Neural progenitor cell (in vitro differentiated cells): ENCODE measurements at regions not wholly inside any gene's neighbourhood (a gene's known extent, or its start where the extent isn't known, plus 50 kb on each side); places are given as distances from the start of the nearest gene placed in this dataset.

Experiments used
- DNase-seq: peaks from one replicate; pipeline ENCODE4 v3.0.0-alpha.2; 2016; ENCODE audit warnings: low spot score
- H2AFZ ChIP-seq: fragments of 200-600 bp; sonication (generic); replicated peaks from 2 replicates; pipeline ENCODE4 v1.6.1; 2016; ENCODE audit warnings: antibody characterized with exemption
- H3F3A ChIP-seq: fragments of 200-600 bp; sonication (generic); 2 replicates; pipeline ENCODE4 v1.6.1; 2016; ENCODE audit warnings: antibody characterized with exemption, low read depth
- H3K27ac ChIP-seq: fragments of 200-600 bp; sonication (generic); 2 replicates; pipeline ENCODE4 v1.5.1; 2016; ENCODE audit warnings: mild to moderate bottlenecking
- H3K27me3 ChIP-seq: fragments of 200-600 bp; sonication (generic); 2 replicates; pipeline ENCODE4 v1.6.1; 2016; ENCODE audit warnings: mild to moderate bottlenecking, moderate library complexity
- H3K36me3 ChIP-seq: fragments of 200-600 bp; sonication (generic); 2 replicates; pipeline ENCODE4 v1.5.1; 2016
- H3K4me1 ChIP-seq: fragments of 200-600 bp; sonication (generic); 2 replicates; pipeline ENCODE4 v1.6.1; 2016; ENCODE audit warnings: mixed run types
- H3K4me2 ChIP-seq: fragments of 200-600 bp; sonication (generic); 2 replicates; pipeline ENCODE4 v1.6.1; 2016
- H3K4me3 ChIP-seq: fragments of 200-600 bp; sonication (generic); 2 replicates; pipeline ENCODE4 v1.5.1; 2016
- H3K79me2 ChIP-seq: fragments of 200-600 bp; sonication (generic); 2 replicates; pipeline ENCODE4 v1.6.1; 2016; ENCODE audit warnings: low read depth
- H3K9ac ChIP-seq: fragments of 200-600 bp; sonication (generic); 2 replicates; pipeline ENCODE4 v1.6.1; 2016
- H3K9me3 ChIP-seq: fragments of 200-600 bp; sonication (generic); 2 replicates; pipeline ENCODE4 v1.5.1; 2016; ENCODE audit warnings: low read depth
- H4K20me1 ChIP-seq: fragments of 200-600 bp; sonication (generic); 2 replicates; pipeline ENCODE4 v1.6.1; 2016; ENCODE audit warnings: low read depth
- H3K27ac Mint-ChIP-seq: 3 replicates; pipeline ENCODE4 v1.8.0; 2021; ENCODE audit warnings: mixed read lengths
- H3K27me3 Mint-ChIP-seq: 2 replicates; pipeline ENCODE4 v1.8.0; 2022; ENCODE audit warnings: low read depth, mild to moderate bottlenecking, inconsistent platforms, moderate library complexity, mixed read lengths; ENCODE audit not compliant: insufficient read depth
- H3K36me3 Mint-ChIP-seq: 3 replicates; pipeline ENCODE4 v1.8.0; 2021; ENCODE audit warnings: mixed read lengths
- H3K4me1 Mint-ChIP-seq: 3 replicates; pipeline ENCODE4 v1.8.0; 2021; ENCODE audit warnings: mixed read lengths
- H3K4me3 Mint-ChIP-seq: 3 replicates; pipeline ENCODE4 v1.8.0; 2021; ENCODE audit warnings: mild to moderate bottlenecking, moderate library complexity, mixed read lengths
- H3K9me3 Mint-ChIP-seq: 3 replicates; pipeline ENCODE4 v1.8.0; 2020; ENCODE audit warnings: mixed read lengths
- CTCF ChIP-seq: fragments of 200-600 bp; sonication (generic); IDR thresholded peaks from 2 replicates; pipeline ENCODE4 v1.5.1; 2017; ENCODE audit warnings: antibody characterized with exemption, mild to moderate bottlenecking
- EZH2 ChIP-seq: fragments of 200-600 bp; sonication (generic); IDR thresholded peaks from 2 replicates; pipeline ENCODE4 v1.6.1; 2017; ENCODE audit warnings: antibody characterized with exemption, mild to moderate bottlenecking, moderate library complexity
- EZH2phosphoT487 ChIP-seq: fragments of 200-600 bp; sonication (generic); IDR thresholded peaks from 2 replicates; pipeline ENCODE4 v1.6.1; 2017; ENCODE audit warnings: antibody characterized with exemption

DNA sequence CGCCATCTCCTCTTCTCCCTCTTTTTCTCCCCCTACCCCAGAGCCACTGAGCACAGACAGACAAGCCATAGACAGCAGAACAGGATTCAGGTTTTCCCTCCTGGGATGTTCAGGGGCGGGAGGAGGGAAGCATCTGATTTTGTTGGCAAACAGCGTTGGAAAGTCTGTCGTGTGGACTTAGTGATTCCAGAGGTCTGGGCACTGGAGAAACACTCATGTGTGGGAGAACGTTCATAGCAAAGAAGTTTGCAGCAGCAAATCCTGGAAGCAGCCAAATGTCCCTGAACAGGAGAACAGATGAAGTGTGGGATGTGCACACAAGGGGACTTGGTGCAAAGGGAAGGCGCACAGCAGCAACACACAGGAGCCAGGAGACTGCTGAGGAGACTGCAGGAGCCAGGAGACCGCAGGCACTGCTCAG lies 264.1 kb upstream of the CDYL start:
- H3K27ac ChIP-seq = no peak overlapping the region
- TF ChIP-seq EZH2phosphoT487 (no peak), CTCF (no peak), EZH2 (no peak)
- no peak overlapping the region for H2AFZ ChIP-seq
- Mint-ChIP-seq H3K36me3 (no peaks in the 10 kb centered on the region), H3K4me1 (no peaks in the 10 kb centered on the region), H3K9me3 (peaks cover 2% of the 10 kb centered on the region), H3K27me3 (no peaks in the 10 kb centered on the region), H3K27ac (no peak overlapping the region), H3K4me3 (no peak overlapping the region)
- H3K79me2 ChIP-seq = no peaks in the 10 kb centered on the region
- no peaks in the 10 kb centered on the region for H3K36me3 ChIP-seq
- H3K9ac ChIP-seq = no peak overlapping the region
- no peaks in the 10 kb centered on the region for H3K27me3 ChIP-seq
- H4K20me1 ChIP-seq = no peaks in the 10 kb centered on the region
- H3K4me2 ChIP-seq = no peak overlapping the region
- H3F3A ChIP-seq = no peaks in the 10 kb centered on the region
- peaks cover 4% of the 10 kb centered on the region for H3K4me1 ChIP-seq
- H3K9me3 ChIP-seq = no peaks in the 10 kb centered on the region
- H3K4me3 ChIP-seq = no peak overlapping the region
- no peak for DNase-seq

- H3K9me3 Mint-ChIP-seq = peaks cover 2% of the 10 kb centered on the region
- H3K4me3 Mint-ChIP-seq = no peak overlapping the region
- H3K27me3 ChIP-seq = no peaks in the 10 kb centered on the region
- H3K36me3 Mint-ChIP-seq = no peaks in the 10 kb centered on the region
- no peak for DNase-seq
- no peaks in the 10 kb centered on the region for H3K9me3 ChIP-seq
- H3K9ac ChIP-seq = no peak overlapping the region
- no peak overlapping the region for H3K4me3 ChIP-seq
- TF ChIP-seq CTCF = no peak
- no peak for TF ChIP-seq EZH2
- TF ChIP-seq EZH2phosphoT487 = no peak
- peaks cover 4% of the 10 kb centered on the region for H3K4me1 ChIP-seq
- no peaks in the 10 kb centered on the region for H3K36me3 ChIP-seq
- H3K27me3 Mint-ChIP-seq = no peaks in the 10 kb centered on the region
- H3K27ac ChIP-seq = no peak overlapping the region
- H2AFZ ChIP-seq = no peak overlapping the region
- no peaks in the 10 kb centered on the region for H3K4me1 Mint-ChIP-seq
- H3K4me2 ChIP-seq = no peak overlapping the region
- H4K20me1 ChIP-seq = no peaks in the 10 kb centered on the region
- no peaks in the 10 kb centered on the region for H3F3A ChIP-seq
- H3K79me2 ChIP-seq = no peaks in the 10 kb centered on the region
- H3K27ac Mint-ChIP-seq = no peak overlapping the region
These were observed 264.6 kb upstream of the CDYL start for GRCh38 chr6:4511641-4512020.

DNA sequence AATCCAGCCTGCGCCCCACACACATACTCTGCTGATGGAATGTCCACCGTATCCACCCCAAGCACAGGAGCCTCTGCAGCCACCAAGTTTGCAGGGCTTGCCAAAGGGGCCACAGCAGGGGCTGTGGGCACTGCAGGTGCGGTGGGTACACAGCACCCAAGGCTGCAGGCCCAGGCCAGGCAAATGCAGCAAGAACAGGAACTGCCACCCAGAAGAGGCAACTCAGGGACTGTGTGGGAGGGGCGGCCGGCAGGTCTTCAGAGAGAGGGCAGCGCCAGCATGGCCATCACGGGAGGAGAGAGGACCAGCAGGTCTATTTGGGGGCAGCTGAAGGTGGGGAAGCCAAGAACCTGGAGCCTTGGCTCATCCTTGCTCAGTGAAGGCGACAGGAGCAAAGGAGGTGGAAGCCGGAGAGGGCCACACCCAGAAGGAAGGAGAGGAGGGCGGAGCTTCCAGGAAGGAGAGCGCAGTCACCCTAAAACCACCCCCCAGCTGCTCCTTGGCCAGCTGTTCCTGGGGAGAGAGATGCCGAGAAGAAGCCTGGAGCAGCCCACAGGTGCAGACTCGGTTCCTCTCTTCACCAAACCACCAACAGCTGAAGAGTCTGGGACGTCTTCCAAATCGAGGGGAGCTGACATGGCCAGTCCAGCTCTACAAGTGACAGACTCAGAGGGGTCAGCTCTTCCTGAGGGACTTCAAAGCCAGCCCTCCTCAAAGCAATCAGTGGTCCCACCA lies 265.1 kb upstream of the CDYL start:
- H3K36me3 Mint-ChIP-seq = no peaks in the 10 kb centered on the region
- no peaks in the 10 kb centered on the region for H3K27me3 Mint-ChIP-seq
- H3K9me3 ChIP-seq = no peaks in the 10 kb centered on the region
- TF ChIP-seq CTCF = no peak
- TF ChIP-seq EZH2phosphoT487 = no peak
- TF ChIP-seq EZH2 = no peak
- no peak overlapping the region for H3K27ac ChIP-seq
- H2AFZ ChIP-seq = no peak overlapping the region
- peaks cover 4% of the 10 kb centered on the region for H3K4me1 ChIP-seq
- H3K27me3 ChIP-seq = no peaks in the 10 kb centered on the region
- H3K4me1 Mint-ChIP-seq = no peaks in the 10 kb centered on the region
- no peak overlapping the region for H3K4me2 ChIP-seq
- no peak overlapping the region for H3K4me3 ChIP-seq
- no peaks in the 10 kb centered on the region for H3K79me2 ChIP-seq
- H3K36me3 ChIP-seq = no peaks in the 10 kb centered on the region
- peaks cover 2% of the 10 kb centered on the region for H3K9me3 Mint-ChIP-seq
- DNase-seq = no peak
- H4K20me1 ChIP-seq = no peaks in the 10 kb centered on the region
- H3K9ac ChIP-seq = no peak overlapping the region
- no peaks in the 10 kb centered on the region for H3F3A ChIP-seq
- H3K27ac Mint-ChIP-seq = no peak overlapping the region
- no peak overlapping the region for H3K4me3 Mint-ChIP-seq
